ENCODE measurements at regions not wholly inside any gene's neighbourhood (a gene's known extent, or its start where the extent isn't known, plus 50 kb on each side); places are given as distances from the start of the nearest gene placed in this dataset.

GRCh38 chr13:59546178-59546577 lies 617.5 kb downstream of the DIAPH3 start:
- no peak for TF ChIP-seq SIN3A (IDR thresholded peaks at IDR 0.05; ENCODE audit: borderline replicate concordance, insufficient read depth, low read length)
- TF ChIP-seq TAF1 (IDR thresholded peaks at IDR 0.05; ENCODE audit: borderline replicate concordance, insufficient read depth, low read length), result no peak
- no peak for TF ChIP-seq REST (IDR thresholded peaks at IDR 0.05; ENCODE audit: insufficient read depth in 1 of 2, low read depth in 2 of 2, low read length in 2 of 2)
- TF ChIP-seq POLR2AphosphoS5 (IDR thresholded peaks at IDR 0.05; ENCODE audit: low read depth, low read length), result no peak
- TF ChIP-seq FOXP2 (optimal IDR thresholded peaks at IDR 0.05; ENCODE audit: borderline replicate concordance, extremely low read depth, extremely low read length, insufficient read depth), result no peak

GRCh38 chr13:59547950-59548349 lies 615.8 kb downstream of the DIAPH3 start:
- no peak for TF ChIP-seq TAF1 (IDR thresholded peaks at IDR 0.05; ENCODE audit: borderline replicate concordance, insufficient read depth, low read length)
- TF ChIP-seq REST (IDR thresholded peaks at IDR 0.05; ENCODE audit: insufficient read depth in 1 of 2, low read depth in 2 of 2, low read length in 2 of 2), result no peak
- no peak for TF ChIP-seq SIN3A (IDR thresholded peaks at IDR 0.05; ENCODE audit: borderline replicate concordance, insufficient read depth, low read length)
- TF ChIP-seq POLR2AphosphoS5 (IDR thresholded peaks at IDR 0.05; ENCODE audit: low read depth, low read length), result no peak
- TF ChIP-seq FOXP2 (optimal IDR thresholded peaks at IDR 0.05; ENCODE audit: borderline replicate concordance, extremely low read depth, extremely low read length, insufficient read depth), result no peak

DNA sequence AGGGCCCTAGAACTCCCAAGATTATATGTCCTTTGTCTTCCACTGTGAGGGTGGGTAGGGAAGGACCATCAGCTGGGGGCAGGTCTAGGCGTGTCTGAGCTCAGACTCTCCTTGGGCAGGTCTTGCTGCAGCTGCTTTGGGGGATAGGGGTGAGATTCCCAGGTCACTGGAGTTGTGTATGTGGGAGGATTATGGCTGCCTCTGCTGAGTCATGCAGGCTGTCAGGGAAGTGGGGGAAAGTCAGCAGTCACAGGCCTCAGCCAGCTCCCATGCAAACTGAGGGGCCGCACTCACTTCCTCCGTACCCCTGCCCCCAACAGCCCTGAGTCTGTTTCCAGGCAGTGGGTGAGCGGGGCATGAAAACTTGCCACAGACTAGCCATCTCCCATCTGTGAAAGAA lies 600.8 kb downstream of the DIAPH3 start:
- no peak for TF ChIP-seq SIN3A (IDR thresholded peaks at IDR 0.05; ENCODE audit: borderline replicate concordance, insufficient read depth, low read length)
- TF ChIP-seq REST (IDR thresholded peaks at IDR 0.05; ENCODE audit: insufficient read depth in 1 of 2, low read depth in 2 of 2, low read length in 2 of 2), result no peak
- no peak for TF ChIP-seq TAF1 (IDR thresholded peaks at IDR 0.05; ENCODE audit: borderline replicate concordance, insufficient read depth, low read length)
- no peak for TF ChIP-seq FOXP2 (optimal IDR thresholded peaks at IDR 0.05; ENCODE audit: borderline replicate concordance, extremely low read depth, extremely low read length, insufficient read depth)
- TF ChIP-seq POLR2AphosphoS5 (IDR thresholded peaks at IDR 0.05; ENCODE audit: low read depth, low read length), result no peak

GRCh38 chr13:59566561-59566960 lies 597.2 kb downstream of the DIAPH3 start:
- TF ChIP-seq REST (IDR thresholded peaks at IDR 0.05; ENCODE audit: insufficient read depth in 1 of 2, low read depth in 2 of 2, low read length in 2 of 2) (no peak), TAF1 (IDR thresholded peaks at IDR 0.05; ENCODE audit: borderline replicate concordance, insufficient read depth, low read length) (no peak), FOXP2 (optimal IDR thresholded peaks at IDR 0.05; ENCODE audit: borderline replicate concordance, extremely low read depth, extremely low read length, insufficient read depth) (no peak), POLR2AphosphoS5 (IDR thresholded peaks at IDR 0.05; ENCODE audit: low read depth, low read length) (no peak)

GRCh38 chr13:59568306-59568705 lies 595.4 kb downstream of the DIAPH3 start:
- TF ChIP-seq SIN3A (IDR thresholded peaks at IDR 0.05; ENCODE audit: borderline replicate concordance, insufficient read depth, low read length) (no peak), TAF1 (IDR thresholded peaks at IDR 0.05; ENCODE audit: borderline replicate concordance, insufficient read depth, low read length) (no peak), REST (IDR thresholded peaks at IDR 0.05; ENCODE audit: insufficient read depth in 1 of 2, low read depth in 2 of 2, low read length in 2 of 2) (no peak), FOXP2 (optimal IDR thresholded peaks at IDR 0.05; ENCODE audit: borderline replicate concordance, extremely low read depth, extremely low read length, insufficient read depth) (no peak), POLR2AphosphoS5 (IDR thresholded peaks at IDR 0.05; ENCODE audit: low read depth, low read length) (no peak)
